Suppressor macrophage (primary cell): ENCODE measurements at regions not wholly inside any gene's neighbourhood (a gene's known extent, or its start where the extent isn't known, plus 50 kb on each side); places are given as distances from the start of the nearest gene placed in this dataset.
A peak's percentile ranks its signal among the peaks of the same experiment; 100 is the strongest.
"Not testable (repeated sequence)": the region's sequence is repeated elsewhere in the genome, so short reads cannot be mapped to it uniquely, and the experiment has no call there.

Experiments used
- DNase-seq, 4 experiments: peaks; one replicate each; pipeline ENCODE4 v3.0.0-alpha.2; 2020 to 2022

DNA sequence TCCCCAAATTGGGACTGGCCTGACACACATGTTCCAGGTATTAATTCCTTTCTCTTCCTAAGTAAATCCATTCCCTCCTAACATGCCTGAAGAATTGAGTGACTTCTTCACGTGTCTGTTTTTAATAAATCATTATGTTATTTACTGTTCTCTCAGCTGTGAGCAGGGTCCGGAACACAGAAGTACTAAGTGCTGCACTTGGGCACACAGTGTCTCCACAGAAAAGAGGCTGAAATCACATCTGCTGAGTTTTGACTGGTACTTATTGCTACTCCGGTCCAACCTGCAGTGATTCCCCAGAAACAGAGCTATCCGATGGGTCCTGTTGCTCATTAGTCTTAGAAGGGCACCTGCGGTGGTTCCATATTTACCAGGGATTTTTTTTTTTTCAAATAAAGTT lies 202.6 kb downstream of the RBM46 start:
- DNase-seq: no peak

DNA sequence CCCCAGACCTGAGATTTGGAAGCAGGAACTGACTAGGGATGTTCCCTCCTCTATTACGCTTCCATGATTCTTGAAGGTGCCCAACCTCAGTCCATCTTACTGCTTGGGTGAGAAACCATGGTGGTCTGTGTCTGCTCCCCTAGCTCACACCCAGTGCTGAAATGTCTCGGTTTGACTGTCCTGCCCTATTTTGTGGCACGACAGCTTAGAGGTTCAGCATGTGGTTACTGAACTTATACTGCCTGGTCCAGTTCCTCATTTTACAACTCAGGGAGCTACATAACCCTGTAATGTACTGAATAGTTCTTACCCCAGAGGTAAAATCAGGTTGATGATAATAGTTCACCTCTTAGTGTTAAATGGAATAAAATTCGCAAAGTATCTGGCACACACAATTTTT lies 203.1 kb downstream of the RBM46 start:
- no peak for DNase-seq

DNA sequence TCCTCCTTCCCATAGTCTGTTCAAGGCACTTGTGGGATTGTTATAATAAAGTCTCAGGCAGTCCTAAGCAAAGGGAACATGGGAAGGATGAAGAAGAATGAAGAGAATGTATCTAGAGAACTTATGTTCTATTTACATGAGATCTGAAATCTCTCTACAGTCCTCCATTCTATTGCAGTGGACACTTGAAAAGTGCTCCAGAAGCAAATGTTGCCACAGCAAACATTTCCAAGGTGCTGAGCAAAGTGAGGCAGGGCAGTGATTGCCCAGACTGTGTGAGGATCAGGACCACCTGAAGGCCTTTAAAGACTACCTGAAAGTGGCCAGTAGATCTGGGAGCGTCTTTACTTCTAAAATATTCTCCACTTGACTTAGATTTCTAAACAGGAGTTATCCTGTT lies 203.5 kb downstream of the RBM46 start:
- DNase-seq: no peak

DNA sequence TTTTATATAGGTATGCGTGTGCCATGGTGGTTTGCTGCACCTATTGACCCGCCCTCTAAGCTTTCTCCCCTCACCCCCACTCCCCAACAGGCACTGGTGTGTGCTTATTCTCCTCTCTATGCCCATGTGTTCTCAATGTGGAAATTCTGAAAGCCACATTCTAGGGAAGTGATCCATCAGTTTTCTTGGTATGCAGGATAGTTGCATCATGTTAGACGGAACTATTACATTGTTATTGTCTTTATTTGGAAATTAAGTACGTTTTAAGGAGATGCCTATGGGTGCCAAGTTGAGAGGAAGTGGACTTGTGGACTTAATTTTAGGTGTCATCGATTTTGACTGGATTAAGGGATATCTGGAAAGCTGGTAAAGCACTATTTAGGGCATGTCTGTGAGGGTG lies 204.6 kb downstream of the RBM46 start:
- DNase-seq: no peak

DNA sequence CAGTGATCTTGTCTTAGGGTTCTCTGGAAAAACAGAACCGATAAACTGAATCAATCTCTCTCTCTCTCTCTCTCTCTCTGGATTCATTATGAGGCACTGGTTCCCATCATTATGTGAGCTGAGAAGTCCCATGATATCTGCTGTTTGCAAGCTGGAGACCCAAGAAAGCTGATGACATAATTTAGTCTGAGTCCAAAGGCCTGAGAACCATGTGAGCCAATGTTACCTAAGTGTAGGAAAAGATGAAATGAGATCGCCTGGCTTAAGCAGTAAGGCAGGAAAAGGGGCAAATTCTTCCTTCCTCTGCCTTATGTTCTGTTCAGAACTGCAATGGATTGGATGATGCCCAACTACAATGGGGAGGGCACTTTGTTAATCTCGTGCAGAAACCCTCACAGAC lies 207.4 kb downstream of the RBM46 start:
- no peak for DNase-seq

DNA sequence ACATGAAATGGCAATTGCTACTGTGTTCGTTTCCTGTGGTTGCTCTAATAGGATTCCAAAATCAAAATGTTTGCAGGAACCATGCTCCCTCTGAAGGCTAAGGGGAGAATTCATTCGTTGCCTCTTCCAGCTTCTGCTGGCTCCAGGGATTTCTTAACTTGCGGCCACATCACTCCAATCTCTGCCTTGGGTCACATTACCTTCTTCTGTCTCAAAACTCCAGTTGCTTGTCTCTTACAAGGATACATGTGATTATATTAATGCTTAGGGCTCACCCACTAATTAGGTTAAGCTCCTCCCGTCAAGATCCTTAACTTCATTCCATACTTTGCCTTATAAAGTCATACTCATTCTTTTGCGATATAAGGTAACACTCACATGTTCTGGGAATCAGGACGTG lies 208.4 kb downstream of the RBM46 start:
- DNase-seq: no peak

DNA sequence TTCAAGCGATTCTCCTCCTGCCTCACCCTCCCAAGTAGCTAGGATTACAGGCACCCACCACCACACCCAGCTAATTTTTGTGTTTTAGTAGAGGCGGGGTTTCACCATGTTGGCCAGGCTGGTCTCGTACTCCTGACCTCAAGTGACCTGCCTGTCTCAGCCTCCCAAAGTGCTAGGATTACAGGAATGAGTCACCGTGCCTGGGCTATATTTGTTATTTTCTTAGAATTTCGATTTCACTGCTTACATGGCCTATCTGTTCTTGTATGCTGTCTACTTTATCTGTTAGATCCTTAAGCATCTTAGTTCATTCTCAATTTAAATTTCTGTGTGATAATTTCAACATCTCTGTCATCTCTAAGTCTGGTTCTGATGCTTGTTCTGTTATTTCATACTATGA lies 210.6 kb upstream of the NPY2R start:
- DNase-seq: not testable (repeated sequence)

DNA sequence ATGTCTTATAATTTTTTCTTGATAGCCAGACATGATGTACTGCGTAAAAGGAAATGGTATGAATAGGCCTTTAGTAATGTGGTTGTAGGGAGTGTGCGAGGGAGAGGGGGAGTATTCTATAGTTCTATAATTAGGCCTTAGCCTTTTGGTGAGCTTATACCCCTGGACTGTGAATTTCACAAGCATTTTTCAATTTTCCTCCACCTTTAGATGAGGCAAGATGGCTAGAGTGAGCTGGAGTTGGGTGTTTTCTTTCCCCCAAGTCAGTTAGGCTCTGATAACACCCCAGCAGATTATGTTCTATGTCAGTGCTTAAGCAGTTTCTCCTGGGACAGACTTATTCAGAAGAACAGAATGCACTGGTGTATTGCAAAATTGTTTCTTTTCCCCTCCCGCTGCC lies 210.2 kb upstream of the NPY2R start:
- no peak for DNase-seq

DNA sequence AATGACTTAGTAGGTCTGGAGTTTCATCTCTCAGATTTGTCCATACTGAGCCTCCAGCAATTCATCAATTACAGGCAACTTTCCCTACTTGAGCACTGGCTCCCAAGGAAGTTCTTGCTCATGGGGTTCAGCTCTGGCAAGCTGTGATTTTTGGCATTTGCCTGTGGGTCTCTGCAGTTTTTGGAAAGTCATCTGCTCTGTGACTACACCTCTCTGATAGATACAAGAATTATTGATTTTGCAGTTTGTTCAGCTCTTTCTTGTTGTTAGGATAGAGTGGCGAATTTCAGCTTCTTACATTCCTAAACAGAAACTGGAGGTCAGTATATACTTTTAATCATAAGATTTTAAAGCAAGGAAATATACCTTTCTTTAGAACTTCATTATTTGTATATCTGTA lies 209.7 kb upstream of the NPY2R start:
- no peak for DNase-seq

DNA sequence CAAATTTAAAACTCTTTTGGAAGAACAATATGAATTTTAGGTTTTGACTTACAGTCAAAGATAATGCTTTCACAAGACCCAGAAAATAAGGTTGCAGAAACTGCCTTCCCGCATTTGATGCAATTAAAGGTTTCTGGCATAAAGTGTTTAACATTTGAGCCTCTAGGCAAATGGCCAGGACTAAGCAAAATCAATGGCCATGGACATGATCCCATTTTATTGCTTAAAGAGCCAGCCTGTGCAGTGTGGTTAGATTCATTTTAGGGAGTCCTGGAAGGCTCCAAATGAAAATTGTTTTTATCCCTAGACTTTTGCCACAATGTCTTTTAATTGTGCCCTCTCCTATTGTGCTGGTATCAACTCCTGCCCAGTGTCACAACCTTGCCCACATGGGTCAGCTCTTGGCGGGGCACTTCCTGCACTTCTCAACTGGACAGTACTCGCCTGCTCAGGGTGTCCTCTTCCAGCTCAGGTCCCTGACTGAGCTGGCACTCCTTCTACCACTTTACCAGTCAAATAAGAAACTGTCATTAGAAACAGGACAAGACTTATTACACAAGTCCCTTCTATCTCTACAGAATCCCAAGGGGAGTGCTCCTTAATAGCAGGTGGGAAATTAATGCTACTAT lies 208.4 kb upstream of the NPY2R start:
- DNase-seq: no peak

DNA sequence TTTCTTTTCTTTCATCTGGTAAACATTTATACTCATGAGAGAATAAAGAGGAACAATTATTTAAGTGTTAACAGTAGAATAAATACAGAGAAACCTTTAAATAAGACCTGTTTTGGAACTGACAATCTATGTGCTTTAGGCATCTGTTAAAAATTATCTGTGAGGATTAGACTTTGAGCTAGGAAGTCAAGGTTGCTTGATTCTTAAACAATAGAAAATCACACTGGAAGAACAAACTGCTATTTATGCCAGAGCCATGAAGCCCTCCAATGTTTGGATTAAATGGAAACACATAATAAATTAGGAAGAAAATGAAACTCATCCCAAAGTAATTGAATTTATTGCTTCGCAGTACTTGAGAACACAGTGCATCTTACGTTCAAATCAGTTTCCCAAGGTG lies 207.2 kb upstream of the NPY2R start:
- no peak for DNase-seq

DNA sequence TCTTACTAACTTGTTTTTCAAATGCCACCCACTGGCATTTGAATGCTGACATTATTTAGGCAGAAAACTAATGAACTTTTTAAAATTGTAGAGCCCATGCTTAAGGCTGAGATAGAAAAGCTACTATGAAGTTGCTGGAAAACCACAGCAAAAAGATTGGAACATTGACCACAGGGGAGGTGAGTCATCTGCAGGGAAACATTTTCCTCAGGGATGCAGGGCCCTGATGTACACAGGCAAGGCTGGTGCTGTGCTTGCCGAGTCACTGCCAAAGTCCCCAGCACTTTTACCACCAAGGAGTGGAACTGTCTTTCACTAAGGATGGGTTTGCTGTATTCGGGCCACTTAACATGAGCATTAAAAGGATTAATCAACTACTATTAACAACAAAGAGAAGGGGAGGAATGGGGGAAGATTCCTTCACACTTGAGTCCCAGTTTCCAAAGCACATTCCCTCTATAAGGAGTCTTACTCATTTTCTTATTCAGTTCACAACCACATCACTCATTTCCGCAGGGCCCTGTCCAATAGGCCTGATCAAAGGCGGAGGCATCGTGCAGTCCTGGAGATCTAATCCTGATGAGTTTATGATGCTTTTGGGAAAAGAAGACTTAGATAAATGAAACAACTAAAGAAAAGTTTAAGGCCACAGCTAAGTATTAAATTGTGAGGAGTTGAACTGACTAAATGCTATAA lies 202.9 kb upstream of the NPY2R start:
- DNase-seq: no peak

DNA sequence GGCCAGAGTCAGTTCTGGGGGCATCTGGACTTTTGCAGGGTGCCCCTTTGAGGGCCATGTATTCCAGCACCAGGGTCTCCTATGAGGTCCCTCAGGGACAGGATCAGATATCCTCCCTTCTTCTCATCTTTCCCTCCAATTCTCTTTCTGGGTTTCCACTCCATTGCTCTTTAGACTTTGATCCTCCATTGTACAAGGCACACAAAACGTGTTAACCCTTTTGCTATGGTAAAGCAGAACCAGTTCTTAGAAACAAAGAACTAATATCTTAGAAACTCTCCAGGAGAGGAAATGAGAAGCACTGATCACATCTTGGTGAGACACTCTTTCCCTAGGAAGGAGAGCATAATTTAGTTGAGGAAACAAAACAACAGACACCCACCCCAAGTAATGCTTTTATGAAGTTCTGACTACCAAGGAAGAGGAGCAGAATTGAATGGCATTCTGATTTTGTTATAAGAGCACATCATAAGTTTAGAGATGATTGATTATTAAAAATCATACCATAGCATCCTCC lies 200.7 kb upstream of the NPY2R start:
- DNase-seq: no peak

DNA sequence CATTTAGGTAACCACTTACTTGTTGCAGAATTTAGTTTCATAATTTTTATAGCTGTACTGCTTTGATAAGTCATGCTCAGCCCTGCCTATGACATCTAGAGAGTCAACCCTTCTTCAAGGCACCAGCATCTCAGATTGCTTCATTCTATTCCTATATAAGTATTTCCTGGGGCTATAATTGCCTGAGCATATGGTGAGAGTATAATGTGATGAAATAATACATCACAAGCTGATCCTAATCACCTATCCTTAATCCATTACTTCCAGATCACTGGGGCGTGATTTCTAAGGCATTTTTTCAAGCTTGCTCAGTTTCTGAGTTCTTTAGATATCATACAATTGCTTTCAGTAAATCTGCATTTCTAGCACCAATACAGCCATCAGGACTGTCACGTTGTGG lies 200.0 kb upstream of the NPY2R start:
- no peak for DNase-seq

DNA sequence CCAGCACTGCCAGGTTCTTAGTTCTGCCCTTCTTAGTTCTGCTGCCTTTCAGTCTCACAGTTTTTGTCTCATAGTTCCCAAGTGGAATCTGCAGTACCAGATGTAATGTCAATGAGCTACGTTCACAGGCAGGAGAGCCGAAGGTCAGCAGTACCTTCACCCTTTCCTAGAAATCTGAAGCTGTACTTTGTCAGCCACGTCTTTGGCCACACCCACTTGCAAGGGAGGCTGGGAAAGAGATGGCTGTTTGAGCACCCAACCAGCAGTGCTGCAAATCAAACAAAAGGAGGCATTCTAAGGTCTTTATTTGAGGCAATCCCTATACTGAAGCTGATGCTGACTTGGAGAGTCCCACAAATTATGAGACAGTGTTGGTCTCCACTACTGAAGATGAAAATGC lies 199.1 kb upstream of the NPY2R start:
- DNase-seq: no peak

DNA sequence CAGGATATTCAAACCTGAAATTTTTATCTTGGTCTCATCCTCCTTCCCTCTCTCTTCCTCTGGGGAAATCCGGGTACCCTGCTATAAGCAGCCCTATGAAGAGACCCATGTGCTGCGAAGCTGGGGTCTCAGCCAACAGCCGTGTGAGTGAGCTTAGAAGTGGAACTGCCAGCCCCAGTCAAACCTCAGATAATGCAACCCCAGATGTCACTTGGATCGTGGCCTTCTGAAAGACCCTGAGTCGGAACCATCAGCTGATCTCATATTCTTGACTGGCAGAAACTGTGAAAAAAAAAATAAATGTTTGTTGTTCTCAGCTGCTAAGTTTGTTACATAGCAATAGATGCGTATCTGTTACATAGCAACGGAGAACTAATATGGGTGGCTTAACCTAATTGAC lies 198.1 kb upstream of the NPY2R start:
- no peak for DNase-seq

DNA sequence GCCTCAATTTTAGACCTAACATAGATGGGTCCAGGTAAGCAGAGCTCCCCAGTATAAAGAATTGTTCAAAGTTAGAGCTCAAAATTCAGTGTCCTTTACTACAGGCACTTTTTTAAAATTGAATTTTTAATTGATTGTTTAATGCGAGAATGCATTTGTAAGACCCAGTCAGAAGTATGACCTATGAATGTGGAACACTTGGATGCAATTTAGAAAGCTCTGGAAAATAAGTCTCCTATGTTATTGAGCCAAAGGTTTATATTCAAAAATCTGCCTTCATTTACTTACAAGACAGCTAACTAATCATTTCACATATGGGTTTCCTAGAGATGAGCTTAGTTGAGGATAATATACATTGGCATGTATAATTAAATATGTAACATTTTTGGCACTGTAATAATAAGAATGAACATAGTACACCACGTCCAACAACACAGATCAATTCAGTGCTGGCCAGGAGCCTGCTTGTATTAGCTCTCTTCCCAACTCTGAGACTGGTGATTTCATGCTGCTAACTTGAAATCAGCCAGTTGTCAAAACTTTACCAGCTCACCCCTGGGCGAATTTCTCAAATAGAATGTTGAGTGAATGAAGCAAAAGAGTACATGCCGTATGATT lies 197.2 kb upstream of the NPY2R start:
- no peak for DNase-seq

DNA sequence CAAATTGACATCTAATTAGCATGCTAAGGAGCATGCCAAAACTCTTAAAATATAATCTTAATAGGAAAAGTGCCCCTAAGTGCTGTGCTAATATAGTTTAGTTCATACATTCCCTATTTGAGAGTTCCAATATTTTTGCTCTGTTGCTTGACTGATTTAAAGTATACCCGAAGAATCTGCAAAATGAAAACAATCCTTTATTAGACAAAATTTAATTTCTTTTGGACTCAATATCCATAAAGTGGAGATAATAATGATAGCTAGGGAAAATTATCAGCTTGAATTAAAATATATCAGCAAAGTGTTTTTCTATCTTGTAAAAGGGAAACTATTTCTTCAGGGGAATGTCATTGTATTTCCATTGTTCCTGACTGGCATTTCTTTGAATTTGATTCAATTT lies 196.0 kb upstream of the NPY2R start:
- DNase-seq: no peak

DNA sequence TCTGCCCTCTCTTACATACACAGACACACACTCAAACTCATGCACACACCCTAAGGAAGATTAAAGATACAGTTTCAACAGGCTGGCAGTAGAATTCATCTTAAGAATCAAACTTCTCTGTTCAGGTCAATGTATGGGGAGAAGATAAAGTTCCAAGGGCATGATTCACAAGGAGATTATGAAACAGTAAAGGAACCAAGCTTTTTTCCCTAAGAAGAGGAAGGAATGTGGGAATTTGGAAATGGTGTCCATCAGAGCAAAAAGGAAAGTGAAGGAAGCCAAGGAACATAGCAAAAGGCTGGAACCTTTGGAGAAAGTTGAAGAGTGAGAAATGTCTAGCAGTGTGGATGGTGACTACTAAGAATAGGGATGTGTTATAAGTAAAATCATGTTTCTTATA lies 191.0 kb upstream of the NPY2R start:
- no peak for DNase-seq

DNA sequence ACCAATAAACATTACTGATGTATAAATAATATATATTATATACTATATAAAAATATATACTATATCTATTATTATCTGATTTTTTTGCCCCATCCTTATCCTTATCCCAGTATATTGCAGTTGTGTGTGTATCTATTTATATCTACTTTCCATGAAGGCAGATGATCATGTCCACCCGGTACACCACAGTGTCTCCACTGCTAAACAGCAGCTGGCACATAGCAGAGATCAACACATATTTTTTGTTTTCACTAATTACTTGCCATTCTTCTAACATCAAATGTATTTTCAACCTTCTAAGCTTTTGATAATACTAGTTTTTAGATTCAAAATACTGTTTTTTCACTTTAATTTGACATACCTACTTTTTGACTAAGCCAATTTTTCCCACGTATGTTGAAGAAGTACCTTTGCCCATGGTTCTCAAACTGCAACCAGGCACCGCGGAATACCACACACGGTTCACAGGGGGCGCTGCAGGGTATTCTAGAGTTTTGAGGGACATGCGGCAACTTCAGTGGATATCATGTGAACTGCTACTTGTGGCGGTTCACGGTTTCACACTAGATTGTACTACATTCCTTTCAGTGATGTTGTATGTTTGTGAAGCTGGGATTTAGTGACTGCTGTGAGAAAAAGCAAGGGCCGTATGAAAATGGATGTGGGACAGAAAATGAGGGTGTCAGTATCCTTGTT lies 182.5 kb upstream of the NPY2R start:
- peak in 3 of 4 experiments; percentile 5 to 12 (median 12) for DNase-seq

DNA sequence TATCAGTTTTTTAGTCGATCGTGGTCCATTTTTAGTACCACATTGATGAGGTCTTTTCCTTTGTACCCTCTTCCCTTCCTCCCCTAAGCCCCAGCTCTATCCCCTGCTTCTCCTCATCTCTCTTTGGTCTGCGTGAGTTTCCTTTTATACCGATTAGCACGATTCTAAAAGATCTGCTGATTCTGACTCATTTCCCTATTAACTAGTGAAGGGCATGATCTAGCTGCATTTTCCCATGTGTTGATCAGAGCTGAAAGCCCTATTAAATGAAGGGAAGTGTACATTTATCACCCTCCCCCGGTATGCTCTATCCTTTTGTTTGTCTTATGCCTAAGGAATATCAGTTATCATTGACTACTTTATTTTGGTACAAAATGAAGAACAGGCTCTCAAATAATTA lies 181.7 kb upstream of the NPY2R start:
- DNase-seq: no peak

DNA sequence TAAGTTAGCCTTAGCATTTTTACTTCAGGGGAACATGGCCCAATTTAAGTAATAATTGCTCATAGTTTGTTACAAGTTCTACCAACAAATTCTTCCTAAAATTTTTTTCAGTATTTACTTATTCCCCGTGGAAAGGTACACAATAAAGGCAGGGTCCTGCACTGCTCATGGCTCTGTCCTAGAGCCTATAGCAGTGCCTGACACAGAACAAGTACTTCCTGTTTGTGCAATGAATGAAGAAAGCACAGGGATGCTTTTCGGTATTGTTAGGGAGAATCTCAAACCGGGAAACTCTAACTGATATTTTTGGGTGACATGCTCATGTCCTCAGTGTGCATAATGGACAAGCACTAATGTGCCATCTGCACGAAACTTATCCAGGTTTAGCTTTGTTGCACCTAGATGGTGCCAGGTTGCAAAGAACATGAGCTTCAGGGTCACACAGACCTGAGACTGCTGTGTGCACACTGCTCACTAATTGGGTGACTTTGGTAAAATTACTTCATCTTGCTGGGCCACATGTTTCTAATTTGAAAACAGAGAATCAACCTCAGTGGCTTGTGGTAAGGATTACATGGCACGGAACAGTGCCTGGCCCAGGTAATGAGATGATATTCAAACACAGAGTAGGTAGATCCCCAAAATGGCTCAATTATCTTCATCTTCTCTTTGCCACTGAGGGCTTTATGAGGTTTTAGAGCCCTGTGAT lies 175.8 kb upstream of the NPY2R start:
- no peak for DNase-seq

DNA sequence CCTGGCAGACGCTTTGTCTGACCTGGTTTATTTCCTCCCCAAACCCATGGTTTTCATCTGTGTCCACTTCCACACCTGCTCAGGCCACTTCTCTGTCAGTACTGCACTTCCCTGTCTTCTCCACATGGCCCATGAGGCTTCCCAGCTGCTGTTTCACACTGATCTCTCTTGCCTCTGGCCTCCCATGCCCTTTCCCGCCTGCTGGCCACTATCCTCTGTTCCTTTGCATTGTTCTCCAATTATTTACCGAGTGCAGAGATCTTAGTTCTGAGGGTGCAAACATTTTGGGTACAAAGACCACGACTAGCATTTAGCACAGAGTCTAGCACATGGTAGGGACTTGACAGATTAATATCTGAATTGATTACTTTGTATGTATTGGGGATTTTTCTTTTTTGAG lies 174.8 kb upstream of the NPY2R start:
- DNase-seq: no peak
